ENCODE measurements at regions not wholly inside any gene's neighbourhood (a gene's known extent, or its start where the extent isn't known, plus 50 kb on each side); places are given as distances from the start of the nearest gene placed in this dataset.
"Not testable (repeated sequence)": the region's sequence is repeated elsewhere in the genome, so short reads cannot be mapped to it uniquely, and the experiment has no call there.

DNA sequence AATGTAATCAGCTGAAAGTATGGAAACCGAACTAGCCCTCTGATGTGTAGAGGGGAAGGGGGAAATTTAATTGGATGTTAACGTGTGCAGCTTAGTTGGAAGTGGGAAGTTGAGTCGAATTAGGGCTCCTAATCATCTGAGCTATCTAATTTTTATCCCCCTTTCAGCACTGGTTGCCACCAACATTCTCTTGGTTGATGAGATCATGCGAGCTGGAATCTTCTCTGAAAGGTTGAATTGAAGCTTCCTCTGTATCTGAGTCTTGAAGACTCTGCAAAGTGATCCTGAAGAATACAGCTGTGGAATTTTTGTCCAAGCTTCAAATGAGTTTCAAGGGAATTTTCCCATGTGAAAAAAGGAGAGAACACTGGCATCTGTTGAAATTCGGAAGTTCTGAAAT lies 109.8 kb upstream of the VKORC1L1 start:
- H3K4me3 ChIP-seq; H3K4me1 ChIP-seq (replicated peaks); H3K9me3 ChIP-seq (replicated peaks); H3K27me3 ChIP-seq (replicated peaks): not testable (repeated sequence)
- Histone ChIP-seq H3K27ac (peak overlapping the region; percentile 54), H3K36me3 (peaks cover 16% of the 10 kb centered on the region)
- peak in 1 of 2 experiments; percentile 13 for DNase-seq (ENCODE audit: low read depth in 1 of 2, low spot score in 2 of 2)

- not testable (repeated sequence) for H3K36me3 ChIP-seq; H3K27me3 ChIP-seq (replicated peaks); H3K4me1 ChIP-seq (replicated peaks); H3K9me3 ChIP-seq (replicated peaks)
- Histone ChIP-seq H3K27ac (peak overlapping the region; percentile 65), H3K4me3 (peak overlapping the region; percentile 52)
- peak; percentile 90 to 94 for DNase-seq (ENCODE audit: low read depth in 1 of 2, low spot score in 2 of 2)
These were observed 102.2 kb upstream of the VKORC1L1 start for GRCh38 chr7:65770473-65771225.

DNA sequence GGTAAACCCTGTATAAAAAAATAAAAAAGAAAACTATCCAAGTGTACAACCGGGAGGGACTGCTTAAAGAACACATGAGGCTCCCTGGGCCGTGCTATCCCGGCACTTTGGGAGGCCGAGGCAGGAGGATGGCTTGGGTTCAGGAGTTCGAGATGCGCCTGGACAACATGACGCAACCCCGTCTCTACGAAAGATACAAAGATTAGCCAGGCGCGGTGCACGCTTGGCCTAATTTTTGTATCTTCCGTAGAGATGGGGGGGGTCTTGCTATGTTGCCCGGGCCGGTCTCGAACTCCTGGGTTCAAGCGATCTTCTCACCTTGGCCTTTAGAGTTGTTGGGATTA lies 101.7 kb upstream of the VKORC1L1 start:
- Histone ChIP-seq H3K4me3 (peak overlapping the region; percentile 52), H3K27ac (peak overlapping the region; percentile 65)
- H3K36me3 ChIP-seq; DNase-seq (ENCODE audit: low read depth in 1 of 2, low spot score in 2 of 2); H3K27me3 ChIP-seq (replicated peaks); H3K9me3 ChIP-seq (replicated peaks); H3K4me1 ChIP-seq (replicated peaks): not testable (repeated sequence)

DNA sequence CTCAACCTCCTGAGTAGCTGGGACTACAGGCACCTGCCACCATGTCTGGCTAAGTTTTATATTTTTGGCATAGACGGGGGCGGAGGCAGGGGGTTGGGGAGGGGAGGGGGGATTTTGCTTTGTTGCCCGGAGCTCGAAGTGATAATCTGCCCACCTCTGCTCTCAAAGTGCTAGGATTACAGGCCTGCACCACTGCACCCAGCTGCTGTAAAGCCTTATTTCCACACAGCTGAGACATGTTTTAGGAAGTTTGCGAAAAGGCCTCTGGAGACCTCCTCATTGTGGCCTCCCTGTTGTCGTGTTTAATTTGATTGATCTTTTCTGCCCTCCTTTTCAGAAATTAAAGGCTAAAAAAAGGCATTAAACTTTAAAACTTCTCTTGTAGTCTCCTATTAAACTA lies 96.2 kb upstream of the VKORC1L1 start:
- H3K4me3 ChIP-seq; H3K9me3 ChIP-seq (replicated peaks); H3K27me3 ChIP-seq (replicated peaks); H3K4me1 ChIP-seq (replicated peaks); H3K36me3 ChIP-seq; H3K27ac ChIP-seq; DNase-seq (ENCODE audit: low read depth in 1 of 2, low spot score in 2 of 2): not testable (repeated sequence)

GRCh38 chr7:65789943-65790342 lies 82.9 kb upstream of the VKORC1L1 start:
- not testable (repeated sequence) for H3K27me3 ChIP-seq (replicated peaks); H3K9me3 ChIP-seq (replicated peaks); H3K4me1 ChIP-seq (replicated peaks); DNase-seq (ENCODE audit: low read depth in 1 of 2, low spot score in 2 of 2); H3K4me3 ChIP-seq; H3K36me3 ChIP-seq; H3K27ac ChIP-seq

DNA sequence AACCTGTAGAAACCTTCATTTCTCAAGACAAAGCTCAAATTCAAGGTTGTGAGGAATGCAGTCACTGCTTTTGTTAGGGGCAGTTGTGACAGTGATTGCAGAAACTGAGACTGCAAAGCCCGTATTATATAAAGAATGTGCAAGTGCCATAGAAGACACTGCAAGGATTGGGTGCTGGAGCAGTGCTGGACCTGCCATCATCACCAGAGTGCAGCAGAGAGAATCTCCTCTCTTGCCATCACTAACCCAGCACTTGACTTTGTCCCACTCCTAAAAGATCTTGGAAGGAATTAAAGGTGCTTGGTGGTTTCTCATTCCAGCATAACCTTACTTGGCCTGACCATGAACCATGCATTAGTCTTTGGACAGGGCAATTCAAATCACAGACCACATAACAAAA lies 81.1 kb upstream of the VKORC1L1 start:
- peaks cover 13% of the 10 kb centered on the region for H3K4me1 ChIP-seq (replicated peaks)
- not testable (repeated sequence) for H3K27me3 ChIP-seq (replicated peaks); H3K36me3 ChIP-seq; H3K9me3 ChIP-seq (replicated peaks); H3K4me3 ChIP-seq; DNase-seq (ENCODE audit: low read depth in 1 of 2, low spot score in 2 of 2); H3K27ac ChIP-seq

- not testable (repeated sequence) for H3K27me3 ChIP-seq (replicated peaks); H3K36me3 ChIP-seq; DNase-seq (ENCODE audit: low read depth in 1 of 2, low spot score in 2 of 2); H3K27ac ChIP-seq; H3K4me3 ChIP-seq; H3K9me3 ChIP-seq (replicated peaks)
- H3K4me1 ChIP-seq (replicated peaks) = peaks cover 16% of the 10 kb centered on the region
These were observed 80.1 kb upstream of the VKORC1L1 start for GRCh38 chr7:65792726-65793125.

- not testable (repeated sequence) for H3K27me3 ChIP-seq (replicated peaks); H3K9me3 ChIP-seq (replicated peaks); H3K4me3 ChIP-seq; H3K36me3 ChIP-seq
- DNase-seq (ENCODE audit: low read depth in 1 of 2, low spot score in 2 of 2) = peak; percentile 56 to 57
- Histone ChIP-seq H3K27ac (peak overlapping the region; percentile 26; the same call in 1 of the 2 replicates), H3K4me1 (replicated peaks) (peaks cover 37% of the 10 kb centered on the region)
These were observed 78.0 kb upstream of the VKORC1L1 start for GRCh38 chr7:65794671-65795391.

- not testable (repeated sequence) for H3K9me3 ChIP-seq (replicated peaks); H3K36me3 ChIP-seq; H3K4me3 ChIP-seq; H3K27me3 ChIP-seq (replicated peaks); DNase-seq (ENCODE audit: low read depth in 1 of 2, low spot score in 2 of 2)
- Histone ChIP-seq H3K4me1 (replicated peaks) (peaks cover 37% of the 10 kb centered on the region), H3K27ac (peak overlapping the region; percentile 26; the same call in 1 of the 2 replicates)
These were observed 77.5 kb upstream of the VKORC1L1 start for GRCh38 chr7:65795392-65795716.

DNA sequence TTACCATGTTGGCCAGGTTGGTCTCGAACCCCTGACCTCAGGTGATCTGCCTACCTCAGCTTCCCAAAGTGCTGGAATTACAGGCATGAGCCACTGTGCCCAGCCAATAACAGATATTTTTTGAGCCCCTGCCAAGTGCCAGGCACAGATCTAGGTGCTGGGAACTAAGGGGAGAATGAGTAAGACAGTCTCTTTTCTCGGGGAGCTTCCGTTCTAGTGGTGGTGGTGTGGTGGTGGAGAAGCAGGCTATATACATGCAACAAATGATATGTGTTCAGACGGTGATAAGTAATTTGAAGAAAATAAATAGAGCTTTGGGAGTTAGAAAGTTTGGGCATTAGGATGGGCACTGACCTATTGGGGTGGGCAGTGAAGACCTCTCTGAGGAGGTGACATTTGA lies 76.7 kb upstream of the VKORC1L1 start:
- no peak for DNase-seq (ENCODE audit: low read depth in 1 of 2, low spot score in 2 of 2)

GRCh38 chr7:65797086-65797485 lies 75.8 kb upstream of the VKORC1L1 start:
- H3K27me3 ChIP-seq (replicated peaks); H3K36me3 ChIP-seq; H3K27ac ChIP-seq; H3K9me3 ChIP-seq (replicated peaks); DNase-seq (ENCODE audit: low read depth in 1 of 2, low spot score in 2 of 2); H3K4me3 ChIP-seq: not testable (repeated sequence)
- peaks cover 37% of the 10 kb centered on the region for H3K4me1 ChIP-seq (replicated peaks)

More for the DNA sequence above, 76.7 kb upstream of the VKORC1L1 start:
- Histone ChIP-seq H3K27ac (no peak overlapping the region), H3K4me3 (no peak overlapping the region), H3K4me1 (replicated peaks) (peaks cover 37% of the 10 kb centered on the region), H3K36me3 (no peaks in the 10 kb centered on the region), H3K27me3 (replicated peaks) (no peaks in the 10 kb centered on the region), H3K9me3 (replicated peaks) (no peaks in the 10 kb centered on the region)

DNA sequence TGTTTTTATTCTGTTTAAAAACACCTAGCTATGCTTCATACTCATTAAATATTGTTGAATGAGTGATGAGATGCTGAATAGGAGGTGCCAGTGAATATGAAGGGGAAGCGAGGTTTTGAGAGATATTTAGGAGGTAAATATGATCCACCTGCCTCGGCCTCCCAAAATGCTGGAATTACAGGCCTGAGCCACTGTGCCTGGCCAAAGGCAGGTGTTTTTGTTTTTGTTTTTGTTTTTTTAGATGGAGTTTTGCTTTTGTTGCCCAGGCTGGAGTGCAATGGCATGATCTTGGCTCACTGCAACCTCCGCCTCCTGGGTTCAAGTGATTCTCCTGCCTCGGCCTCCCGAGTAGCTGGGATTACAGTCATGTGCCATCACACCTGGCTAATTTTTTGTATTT lies 75.3 kb upstream of the VKORC1L1 start:
- not testable (repeated sequence) for H3K4me3 ChIP-seq; DNase-seq (ENCODE audit: low read depth in 1 of 2, low spot score in 2 of 2); H3K27me3 ChIP-seq (replicated peaks); H3K9me3 ChIP-seq (replicated peaks); H3K36me3 ChIP-seq
- peak overlapping the region; percentile 87 for H3K27ac ChIP-seq
- peaks cover 37% of the 10 kb centered on the region for H3K4me1 ChIP-seq (replicated peaks)

GRCh38 chr7:65798111-65799075 lies 74.5 kb upstream of the VKORC1L1 start:
- peak; percentile 69 to 84 for DNase-seq (ENCODE audit: low read depth in 1 of 2, low spot score in 2 of 2)
- no peaks in the 10 kb centered on the region for H3K36me3 ChIP-seq
- H3K4me1 ChIP-seq (replicated peaks) = peaks cover 37% of the 10 kb centered on the region
- no peaks in the 10 kb centered on the region for H3K27me3 ChIP-seq (replicated peaks)
- no peak overlapping the region for H3K4me3 ChIP-seq
- H3K27ac ChIP-seq = peak overlapping the region; percentile 87
- no peaks in the 10 kb centered on the region for H3K9me3 ChIP-seq (replicated peaks)

DNA sequence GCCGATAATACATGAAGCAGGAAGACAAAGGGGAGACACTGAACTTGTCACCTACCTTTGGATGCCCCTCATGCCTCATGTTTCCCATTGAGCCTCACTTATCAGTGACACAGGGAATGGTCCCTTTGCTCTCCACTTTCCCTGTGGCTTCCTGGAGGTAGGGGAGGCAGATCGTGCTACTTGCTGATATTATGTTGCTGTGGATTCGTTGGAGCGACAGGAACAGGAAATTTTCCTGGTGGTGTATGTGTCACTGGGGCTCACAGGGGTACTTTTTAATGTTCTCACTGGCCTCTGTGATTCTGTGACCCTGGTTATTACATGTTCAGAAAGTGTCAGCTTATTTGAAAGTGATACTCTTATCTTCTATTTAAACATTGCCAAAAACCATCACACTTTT lies 72.7 kb upstream of the VKORC1L1 start:
- H3K4me3 ChIP-seq; H3K36me3 ChIP-seq; DNase-seq (ENCODE audit: low read depth in 1 of 2, low spot score in 2 of 2); H3K9me3 ChIP-seq (replicated peaks); H3K27ac ChIP-seq; H3K27me3 ChIP-seq (replicated peaks): not testable (repeated sequence)
- H3K4me1 ChIP-seq (replicated peaks) = peaks cover 27% of the 10 kb centered on the region

Data from SJSA1 (cell line).